ENCODE measurements at regions not wholly inside any gene's neighbourhood (a gene's known extent, or its start where the extent isn't known, plus 50 kb on each side); places are given as distances from the start of the nearest gene placed in this dataset.

- FAIRE-seq (no peak), DNase-seq (peak in 4 of 5 donors; percentile 35 to 86 (median 59))
- Histone ChIP-seq H3K27me3 (ENCODE audit: control insufficient read depth, insufficient read depth, low read length) (no peaks in the 10 kb centered on the region), H3K9me3 (ENCODE audit: control insufficient read depth in 2 of 3, insufficient read depth in 1 of 3, low read length in 3 of 3) (no peaks in the 10 kb centered on the region), H3K9ac (ENCODE audit: low read length in 3 of 3) (no peak overlapping the region), H3K27ac (ENCODE audit: low read depth in 2 of 2, low read length in 2 of 2) (no peak overlapping the region), H3K36me3 (ENCODE audit: control insufficient read depth in 2 of 3, insufficient read depth in 3 of 3, low read length in 3 of 3) (no peaks in the 10 kb centered on the region), H3K4me1 (ENCODE audit: control insufficient read depth in 2 of 3, insufficient read depth in 2 of 3, low read depth in 1 of 3, low read length in 3 of 3) (peaks cover 0 to 7% (median 0%) of the 10 kb centered on the region in 3 donors), H3K4me3 (ENCODE audit: low read length in 3 of 3) (no peak overlapping the region)
- intact Hi-C loops (cut with DNase I), result no loop called here
- no peak for TF ChIP-seq CTCF (IDR thresholded peaks at IDR 0.05; ENCODE audit: borderline replicate concordance, extremely low read depth, insufficient read depth)
Measured at GRCh38 chr7:110522761-110523200, 568.1 kb upstream of the LRRN3 start.

GRCh38 chr7:110529175-110529574 is 561.8 kb upstream of the LRRN3 start:
- no peak for FAIRE-seq

GRCh38 chr7:110531186-110531585 is 559.7 kb upstream of the LRRN3 start:
- no peak overlapping the region for H3K27ac ChIP-seq (ENCODE audit: low read depth in 2 of 2, low read length in 2 of 2)
- no peak for TF ChIP-seq CTCF (IDR thresholded peaks at IDR 0.05; ENCODE audit: borderline replicate concordance, extremely low read depth, insufficient read depth)
- FAIRE-seq (no peak), DNase-seq (no peak)
- intact Hi-C loops (cut with DNase I), result no loop called here
- no peak overlapping the region for H3K9ac ChIP-seq (ENCODE audit: low read length in 3 of 3)
- no peaks in the 10 kb centered on the region for H3K36me3 ChIP-seq (ENCODE audit: control insufficient read depth in 2 of 3, insufficient read depth in 3 of 3, low read length in 3 of 3)
- H3K4me1 ChIP-seq (ENCODE audit: control insufficient read depth in 2 of 3, insufficient read depth in 2 of 3, low read depth in 1 of 3, low read length in 3 of 3), result no peaks in the 10 kb centered on the region
- no peaks in the 10 kb centered on the region for H3K27me3 ChIP-seq (ENCODE audit: control insufficient read depth, insufficient read depth, low read length)
- H3K9me3 ChIP-seq (ENCODE audit: control insufficient read depth in 2 of 3, insufficient read depth in 1 of 3, low read length in 3 of 3), result no peaks in the 10 kb centered on the region
- no peak overlapping the region for H3K4me3 ChIP-seq (ENCODE audit: low read length in 3 of 3)

More at GRCh38 chr7:110529175-110529574, 561.8 kb upstream of the LRRN3 start:
- no peaks in the 10 kb centered on the region for H3K9me3 ChIP-seq (ENCODE audit: control insufficient read depth in 2 of 3, insufficient read depth in 1 of 3, low read length in 3 of 3)
- intact Hi-C loops (cut with DNase I), result no loop called here
- DNase-seq, result no peak
- no peaks in the 10 kb centered on the region for H3K36me3 ChIP-seq (ENCODE audit: control insufficient read depth in 2 of 3, insufficient read depth in 3 of 3, low read length in 3 of 3)
- H3K27me3 ChIP-seq (ENCODE audit: control insufficient read depth, insufficient read depth, low read length), result no peaks in the 10 kb centered on the region
- no peak overlapping the region for H3K9ac ChIP-seq (ENCODE audit: low read length in 3 of 3)
- no peak overlapping the region for H3K27ac ChIP-seq (ENCODE audit: low read depth in 2 of 2, low read length in 2 of 2)
- no peak overlapping the region for H3K4me3 ChIP-seq (ENCODE audit: low read length in 3 of 3)
- no peaks in the 10 kb centered on the region for H3K4me1 ChIP-seq (ENCODE audit: control insufficient read depth in 2 of 3, insufficient read depth in 2 of 3, low read depth in 1 of 3, low read length in 3 of 3)
- no peak for TF ChIP-seq CTCF (IDR thresholded peaks at IDR 0.05; ENCODE audit: borderline replicate concordance, extremely low read depth, insufficient read depth)
